ENCODE measurements at regions not wholly inside any gene's neighbourhood (a gene's known extent, or its start where the extent isn't known, plus 50 kb on each side); places are given as distances from the start of the nearest gene placed in this dataset.

DNA sequence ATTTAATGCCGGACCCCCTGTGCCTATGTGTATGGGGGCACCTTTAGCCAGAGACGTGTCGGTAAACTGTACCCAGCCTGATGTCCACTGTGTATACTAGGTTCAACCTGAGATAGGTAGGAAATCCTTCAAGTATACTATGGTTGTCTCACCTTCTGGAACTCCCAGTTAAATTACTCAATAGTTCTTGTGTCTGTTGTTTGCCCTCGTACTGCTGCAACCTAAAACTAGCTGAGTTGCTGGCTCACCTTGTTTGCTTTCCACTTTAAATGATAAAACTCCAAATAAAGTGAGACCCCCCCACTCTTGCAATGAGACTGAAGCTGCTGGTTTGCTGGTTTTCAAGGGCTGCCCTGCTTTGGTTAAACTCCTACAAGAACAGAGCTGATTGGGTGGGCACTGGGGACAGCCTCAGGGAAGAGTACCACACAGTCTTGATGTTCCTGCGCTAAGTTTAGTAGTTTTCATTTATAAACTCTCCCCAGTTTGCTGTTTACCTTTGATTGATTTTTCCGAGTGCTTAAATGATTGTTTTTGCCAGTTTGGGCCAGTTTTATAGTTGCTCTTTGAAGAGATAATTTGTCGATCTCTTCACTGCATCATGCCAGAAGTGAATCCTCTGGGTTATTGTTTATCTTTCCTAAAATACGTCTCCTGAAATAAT lies 1281.8 kb upstream of the MAP3K7 start:
- Histone ChIP-seq H3K14ac (ENCODE audit: insufficient read length) (no peak overlapping the region), H3K4me3 (ENCODE audit: extremely low read depth in 1 of 4, insufficient read depth in 2 of 4, low read depth in 3 of 4, low read length in 4 of 4) (no peak overlapping the region), H3K27ac (ENCODE audit: low read depth, low read length) (no peak overlapping the region), H2BK15ac (ENCODE audit: low read length) (no peak overlapping the region), H3K79me1 (ENCODE audit: low read depth, low read length) (no peaks in the 10 kb centered on the region), H2BK20ac (ENCODE audit: low read length) (no peak overlapping the region), H3K36me3 (ENCODE audit: control insufficient read depth in 2 of 4, insufficient read depth in 4 of 4, low read length in 3 of 4) (no peaks in the 10 kb centered on the region), H3K79me2 (ENCODE audit: control insufficient read depth in 1 of 2, insufficient read depth in 2 of 2, low read length in 2 of 2) (no peaks in the 10 kb centered on the region), H2BK12ac (ENCODE audit: low read depth, low read length) (no peak overlapping the region), H3K9me3 (ENCODE audit: insufficient read depth in 2 of 2, low read depth in 1 of 2, low read length in 1 of 2) (no peaks in the 10 kb centered on the region), H3K23me2 (ENCODE audit: low read depth, low read length) (no peaks in the 10 kb centered on the region), H3K23ac (ENCODE audit: insufficient read length) (no peak overlapping the region), H4K5ac (ENCODE audit: insufficient read length, low read depth, low read length) (no peak overlapping the region), H2AK5ac (ENCODE audit: low read depth, low read length) (no peak overlapping the region), H3K4me2 (ENCODE audit: insufficient read depth in 1 of 2, low read depth in 2 of 2, low read length in 2 of 2) (no peak overlapping the region), H3K9ac (replicated peaks in 1 of 4; ENCODE audit: extremely low read depth in 1 of 4, low read depth in 3 of 4, low read length in 3 of 4) (no peak overlapping the region), H2BK5ac (ENCODE audit: low read depth, low read length) (no peak overlapping the region), H2BK120ac (replicated peaks; ENCODE audit: low read depth, low read length) (no peak overlapping the region), H3K4ac (replicated peaks; ENCODE audit: insufficient read length, low read depth, low read length) (no peak overlapping the region), H3K27me3 (replicated peaks in 1 of 4; ENCODE audit: control insufficient read depth in 3 of 4, extremely low read depth in 1 of 4, insufficient read depth in 3 of 4, low read length in 3 of 4) (no peaks in the 10 kb centered on the region), H3K18ac (ENCODE audit: extremely low read depth, low read length) (no peak overlapping the region), H4K20me1 (replicated peaks in 1 of 2; ENCODE audit: control insufficient read depth in 1 of 2, insufficient read depth in 2 of 2, low read length in 2 of 2) (no peaks in the 10 kb centered on the region), H4K8ac (ENCODE audit: extremely low read depth, insufficient read depth, low read length) (no peak overlapping the region), H4K91ac (replicated peaks; ENCODE audit: insufficient read length, low read length) (no peak overlapping the region), H3K56ac (replicated peaks; ENCODE audit: insufficient read length, low read depth, low read length) (no peak overlapping the region), H2AFZ (ENCODE audit: low read length) (no peak overlapping the region), H3K4me1 (replicated peaks in 1 of 4; ENCODE audit: control insufficient read depth in 3 of 4, insufficient read depth in 4 of 4, low read length in 3 of 4) (no peaks in the 10 kb centered on the region)
- 90% methylated on average over 8 of the region's 8 CpGs; no CpG with 5 or more reads in 1 of the 2 experiments for WGBS, 2 experiments (ENCODE audit: extremely low coverage in 1 of 2, insufficient coverage in 1 of 2, insufficient read length in 1 of 2, insufficient replicate concordance in 2 of 2, low coverage in 1 of 2, low lambda C conversion rate in 2 of 2, missing lambda C conversion rate in 1 of 2)
- DNase-seq (ENCODE audit: low read depth in 1 of 2, low spot score in 2 of 2): no peak
- ChIA-PET POLR2A (ENCODE audit: partially characterized antibody) (no interaction called here), CTCF (ENCODE audit: partially characterized antibody) (no interaction called here)
- TF ChIP-seq HDAC6 (IDR thresholded peaks at IDR 0.05; ENCODE audit: low read depth, low read length): no peak
- TF ChIP-seq KDM5A (IDR thresholded peaks at IDR 0.05; ENCODE audit: low read length): no peak
- no peak for FAIRE-seq

Data from H1 (cell line).